ENCODE measurements at regions not wholly inside any gene's neighbourhood (a gene's known extent, or its start where the extent isn't known, plus 50 kb on each side); places are given as distances from the start of the nearest gene placed in this dataset.
"Not testable (repeated sequence)": the region's sequence is repeated elsewhere in the genome, so short reads cannot be mapped to it uniquely, and the experiment has no call there.

DNA sequence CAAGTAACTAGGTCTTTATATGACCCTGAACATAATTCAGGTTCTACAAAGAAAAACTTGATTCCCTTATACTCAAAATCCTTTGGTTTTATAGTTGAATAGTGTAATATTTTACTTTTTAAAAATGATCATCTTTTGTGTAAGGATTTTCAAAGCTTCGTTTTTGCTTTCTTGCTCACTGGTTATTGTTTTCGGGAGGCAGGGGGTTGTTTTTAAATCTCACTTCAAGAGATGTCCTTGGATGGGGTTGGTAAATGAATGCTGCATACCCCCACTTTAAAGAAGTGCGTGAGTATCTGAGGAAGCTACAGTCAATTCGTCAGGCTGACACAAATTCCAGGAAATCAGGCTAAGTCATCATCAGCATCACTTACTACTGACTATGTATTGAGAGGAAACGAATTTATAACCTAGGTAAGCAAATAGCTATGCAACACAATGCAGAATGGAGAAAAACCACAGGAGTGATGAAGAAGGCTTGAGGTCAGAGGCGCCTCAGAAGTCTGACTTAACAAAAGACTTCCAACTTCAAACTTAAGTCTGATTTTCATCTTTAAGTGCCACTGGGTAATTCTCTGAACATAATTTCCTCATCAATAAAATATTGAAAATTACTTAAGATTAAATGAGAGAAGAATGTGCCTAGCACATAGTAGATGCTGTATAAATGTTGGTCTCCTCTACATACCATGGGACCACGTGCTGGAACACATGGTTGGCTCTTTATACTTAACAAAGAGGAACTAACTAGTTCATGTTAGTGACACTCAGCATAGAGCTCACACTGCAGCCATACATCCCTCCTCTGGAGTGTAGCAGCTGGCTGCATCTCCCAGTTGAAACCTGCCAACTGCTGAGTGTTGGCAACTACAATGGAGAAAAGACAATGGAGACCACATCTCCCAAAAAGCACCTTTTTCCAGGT lies 106.0 kb upstream of the KIF2A start:
- TF ChIP-seq, protein P1, sequence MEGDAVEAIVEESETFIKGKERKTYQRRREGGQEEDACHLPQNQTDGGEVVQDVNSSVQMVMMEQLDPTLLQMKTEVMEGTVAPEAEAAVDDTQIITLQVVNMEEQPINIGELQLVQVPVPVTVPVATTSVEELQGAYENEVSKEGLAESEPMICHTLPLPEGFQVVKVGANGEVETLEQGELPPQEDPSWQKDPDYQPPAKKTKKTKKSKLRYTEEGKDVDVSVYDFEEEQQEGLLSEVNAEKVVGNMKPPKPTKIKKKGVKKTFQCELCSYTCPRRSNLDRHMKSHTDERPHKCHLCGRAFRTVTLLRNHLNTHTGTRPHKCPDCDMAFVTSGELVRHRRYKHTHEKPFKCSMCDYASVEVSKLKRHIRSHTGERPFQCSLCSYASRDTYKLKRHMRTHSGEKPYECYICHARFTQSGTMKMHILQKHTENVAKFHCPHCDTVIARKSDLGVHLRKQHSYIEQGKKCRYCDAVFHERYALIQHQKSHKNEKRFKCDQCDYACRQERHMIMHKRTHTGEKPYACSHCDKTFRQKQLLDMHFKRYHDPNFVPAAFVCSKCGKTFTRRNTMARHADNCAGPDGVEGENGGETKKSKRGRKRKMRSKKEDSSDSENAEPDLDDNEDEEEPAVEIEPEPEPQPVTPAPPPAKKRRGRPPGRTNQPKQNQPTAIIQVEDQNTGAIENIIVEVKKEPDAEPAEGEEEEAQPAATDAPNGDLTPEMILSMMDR (IDR thresholded peaks at IDR 0.05; ENCODE audit: extremely low read depth, insufficient read depth, missing control alignments): no peak
- in situ Hi-C loops (cut with MboI; ENCODE audit: low pct_unique_long_range_greater_than_20kb, low sequenced_read_pairs, unreplicated experiment): no loop called here
- DNase-seq (ENCODE audit: low spot score): no peak

DNA sequence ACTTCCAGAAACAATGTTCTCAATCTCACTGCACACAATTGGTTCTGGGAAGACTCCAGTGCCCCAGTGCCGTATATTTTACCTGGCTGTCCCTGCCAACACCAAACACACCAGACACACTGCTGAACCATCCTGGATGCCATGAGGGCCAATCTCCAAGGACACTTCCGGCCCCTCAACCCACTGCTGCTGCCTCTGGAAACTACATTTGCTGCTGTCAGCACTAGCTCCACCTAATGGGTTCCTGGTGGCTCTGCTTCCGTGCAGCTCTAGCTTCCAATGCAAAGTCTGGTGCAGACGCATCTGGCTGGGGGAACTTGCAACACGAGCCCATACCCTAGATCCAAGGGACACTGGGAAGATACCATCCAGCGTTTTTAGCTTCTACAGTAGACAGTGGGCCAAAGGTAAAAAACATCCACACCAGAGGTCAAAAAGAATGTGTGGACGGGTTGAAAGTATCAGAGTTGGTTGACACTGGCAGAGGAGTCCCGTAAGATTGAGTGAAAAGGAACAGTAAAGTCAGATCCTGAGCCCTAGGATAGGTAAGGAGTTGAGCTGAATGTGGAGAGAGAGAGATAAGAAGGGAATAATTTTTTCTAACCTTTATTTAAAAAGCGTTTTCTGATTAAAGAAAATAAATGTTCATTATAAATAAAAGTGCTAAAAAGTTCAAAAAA lies 99.7 kb upstream of the KIF2A start:
- DNase-seq (ENCODE audit: low spot score): no peak
- TF ChIP-seq, protein P1 (IDR thresholded peaks at IDR 0.05; ENCODE audit: extremely low read depth, insufficient read depth, missing control alignments): no peak
- in situ Hi-C loops (cut with MboI; ENCODE audit: low pct_unique_long_range_greater_than_20kb, low sequenced_read_pairs, unreplicated experiment): no loop called here

DNA sequence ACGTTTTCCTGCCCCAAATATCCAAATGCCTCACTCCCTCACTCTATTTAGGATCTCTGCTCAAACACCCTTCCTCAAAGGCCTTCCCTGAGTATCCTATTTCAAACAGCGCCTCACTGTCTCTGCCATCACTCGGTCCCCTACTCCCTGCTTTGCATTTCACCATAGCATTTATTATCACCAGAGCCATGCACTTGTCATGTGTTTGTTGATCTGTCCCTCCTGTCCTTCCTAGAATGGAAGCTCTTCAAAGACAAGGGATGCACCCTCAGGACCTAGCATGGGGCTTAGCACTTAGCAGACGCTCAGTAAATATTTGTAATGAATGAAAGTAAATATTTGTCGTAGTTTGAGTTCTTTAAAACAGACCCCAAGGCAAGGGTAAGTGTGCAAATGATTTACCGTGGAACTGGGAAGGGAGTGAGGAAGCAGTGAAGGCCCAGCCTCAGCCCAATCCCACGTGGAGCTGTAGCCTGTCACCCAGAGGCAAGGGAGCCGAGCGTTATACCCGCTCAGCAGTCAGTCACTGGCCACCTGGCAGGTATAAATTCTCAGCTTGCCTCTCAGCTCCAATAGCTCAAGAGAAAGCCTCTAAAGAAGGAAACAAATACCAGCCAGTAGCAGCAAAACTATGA lies 97.7 kb upstream of the KIF2A start:
- TF ChIP-seq, protein P1 (IDR thresholded peaks at IDR 0.05; ENCODE audit: extremely low read depth, insufficient read depth, missing control alignments): no peak
- in situ Hi-C loops (cut with MboI; ENCODE audit: low pct_unique_long_range_greater_than_20kb, low sequenced_read_pairs, unreplicated experiment): no loop called here
- no peak for DNase-seq (ENCODE audit: low spot score)

DNA sequence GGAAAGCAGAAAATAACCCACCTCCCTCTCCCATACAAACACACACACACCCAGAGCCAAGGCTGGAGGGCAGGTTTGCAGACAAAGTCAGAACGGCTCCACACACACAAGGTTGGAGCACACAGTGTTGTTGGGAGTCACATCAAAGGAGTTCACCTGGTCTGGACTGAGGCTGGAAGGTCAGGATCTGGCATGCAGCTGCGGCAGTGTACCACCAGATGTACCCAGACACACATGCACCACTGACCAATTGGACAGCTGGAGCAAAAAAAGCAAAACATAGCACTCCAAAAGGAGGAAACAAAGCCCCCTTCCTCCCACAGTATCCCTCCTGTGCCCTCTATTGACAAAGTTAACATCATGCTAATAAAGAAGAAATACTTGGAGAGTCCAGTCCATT lies 94.6 kb upstream of the KIF2A start:
- TF ChIP-seq, protein P1 (IDR thresholded peaks at IDR 0.05; ENCODE audit: extremely low read depth, insufficient read depth, missing control alignments): no peak
- in situ Hi-C loops (cut with MboI; ENCODE audit: low pct_unique_long_range_greater_than_20kb, low sequenced_read_pairs, unreplicated experiment): loop anchor here (10.0 kb wide), 1 partner anchor 143 kb away; no protein-coding TSS in a partner anchor

DNA sequence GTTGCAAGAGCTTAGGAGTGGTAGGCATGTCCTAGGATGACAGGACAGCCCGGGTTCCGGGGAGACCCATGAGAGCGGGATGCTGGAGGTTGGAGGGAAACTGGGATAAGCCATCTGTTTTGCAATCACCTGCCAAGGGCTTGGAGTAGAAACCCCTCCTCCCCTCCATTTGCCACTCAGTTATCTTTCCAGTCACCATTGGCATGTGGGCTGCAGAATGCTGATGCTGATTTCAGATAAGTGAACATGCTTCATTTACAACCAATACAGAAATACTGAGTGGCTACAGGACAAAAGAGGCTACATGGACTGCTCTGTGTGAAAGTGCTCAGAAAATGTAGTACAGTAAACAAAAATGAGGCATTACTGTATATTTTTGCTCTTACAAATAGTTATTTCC lies 93.4 kb upstream of the KIF2A start:
- in situ Hi-C loops (cut with MboI; ENCODE audit: low pct_unique_long_range_greater_than_20kb, low sequenced_read_pairs, unreplicated experiment): loop anchor here (10.0 kb wide), 1 partner anchor 142 kb away; no protein-coding TSS in a partner anchor
- no peak for DNase-seq (ENCODE audit: low spot score)
- TF ChIP-seq, protein P1 (IDR thresholded peaks at IDR 0.05; ENCODE audit: extremely low read depth, insufficient read depth, missing control alignments): no peak

More for the DNA sequence above, 94.6 kb upstream of the KIF2A start:
- no peak for DNase-seq (ENCODE audit: low spot score)

DNA sequence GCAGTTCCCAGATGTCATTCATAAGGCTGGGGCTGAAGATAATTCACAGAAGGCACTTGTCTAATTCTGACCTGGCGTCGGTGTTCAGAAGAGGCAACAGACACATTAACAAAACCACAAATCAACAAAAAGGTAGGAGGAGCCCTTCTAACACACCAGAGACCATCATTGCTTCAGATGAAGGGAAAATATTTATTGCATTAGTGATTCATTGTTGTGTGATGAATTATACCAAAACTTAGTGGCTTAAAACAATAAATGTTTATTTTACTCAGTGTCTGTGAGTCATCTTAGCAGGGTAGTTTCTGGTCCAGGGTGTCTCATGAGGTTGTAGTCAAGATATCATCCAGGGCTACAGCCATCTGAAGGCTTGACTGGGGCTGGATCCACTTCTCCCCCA lies 91.3 kb upstream of the KIF2A start:
- in situ Hi-C loops (cut with MboI; ENCODE audit: low pct_unique_long_range_greater_than_20kb, low sequenced_read_pairs, unreplicated experiment): loop anchor here (10.0 kb wide), 1 partner anchor 140 kb away; no protein-coding TSS in a partner anchor
- no peak for DNase-seq (ENCODE audit: low spot score)
- TF ChIP-seq, protein P1 (IDR thresholded peaks at IDR 0.05; ENCODE audit: extremely low read depth, insufficient read depth, missing control alignments): no peak

DNA sequence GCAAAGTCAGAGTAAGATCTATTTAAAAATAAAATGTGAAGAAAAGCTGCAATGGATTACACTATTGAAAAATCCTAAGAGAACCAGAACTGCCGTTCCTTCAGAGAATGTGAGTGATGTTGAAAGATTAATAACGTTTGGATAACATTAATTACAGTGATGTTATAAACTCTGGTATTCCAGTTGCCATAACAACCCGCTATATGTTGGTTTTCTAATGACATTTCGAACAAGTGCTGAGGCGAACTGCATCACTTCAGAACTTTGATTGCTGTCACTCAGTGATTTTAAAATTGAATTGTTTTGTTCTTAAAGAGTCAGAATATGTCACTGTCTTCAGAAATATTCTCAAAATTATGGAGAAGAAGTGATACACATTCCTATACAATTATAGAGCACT lies 89.4 kb upstream of the KIF2A start:
- DNase-seq (ENCODE audit: low spot score): not testable (repeated sequence)
- in situ Hi-C loops (cut with MboI; ENCODE audit: low pct_unique_long_range_greater_than_20kb, low sequenced_read_pairs, unreplicated experiment): loop anchor here (10.0 kb wide), 1 partner anchor 138 kb away; no protein-coding TSS in a partner anchor

DNA sequence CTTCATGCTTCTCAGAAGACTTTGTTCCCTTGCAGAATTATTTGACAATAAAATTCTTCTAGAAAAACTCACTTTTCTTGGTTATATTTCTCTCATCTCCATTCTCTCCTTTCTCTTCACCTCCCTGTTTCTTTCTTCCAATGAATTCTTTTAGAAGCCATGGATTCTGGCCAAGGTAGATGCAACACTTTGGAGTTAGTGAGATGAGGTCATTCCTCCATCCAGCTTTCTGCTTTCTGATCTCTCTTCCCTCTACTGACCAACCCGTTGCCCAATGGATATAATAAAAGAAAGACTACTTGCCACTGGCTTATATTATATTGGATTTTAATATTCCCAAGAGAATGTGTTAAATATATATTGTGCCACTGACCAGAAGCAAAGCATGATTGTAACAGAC lies 88.9 kb upstream of the KIF2A start:
- in situ Hi-C loops (cut with MboI; ENCODE audit: low pct_unique_long_range_greater_than_20kb, low sequenced_read_pairs, unreplicated experiment): loop anchor here (10.0 kb wide), 1 partner anchor 138 kb away; no protein-coding TSS in a partner anchor
- DNase-seq (ENCODE audit: low spot score): not testable (repeated sequence)

DNA sequence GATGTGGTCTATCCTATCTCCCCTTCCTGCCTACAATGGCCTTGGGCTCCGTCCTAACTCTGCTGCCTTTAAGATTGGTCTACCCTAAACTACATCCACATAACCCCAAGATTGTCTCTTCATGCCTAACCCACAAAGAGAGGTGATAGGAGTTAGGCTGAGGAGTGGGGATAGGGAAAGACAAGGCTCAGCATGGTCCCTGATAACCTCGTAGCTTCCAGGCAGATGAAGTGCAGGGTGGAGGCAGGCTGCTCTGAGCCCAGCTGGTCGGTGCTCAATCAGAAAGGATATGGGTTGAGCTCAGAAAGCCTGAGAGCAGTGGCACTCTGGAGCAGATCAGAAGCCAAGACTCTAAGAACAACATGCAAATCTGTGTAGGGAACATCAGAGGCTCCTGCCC lies 87.1 kb upstream of the KIF2A start:
- in situ Hi-C loops (cut with MboI; ENCODE audit: low pct_unique_long_range_greater_than_20kb, low sequenced_read_pairs, unreplicated experiment): loop anchor here (10.0 kb wide), 1 partner anchor 136 kb away; no protein-coding TSS in a partner anchor
- DNase-seq (ENCODE audit: low spot score): not testable (repeated sequence)

All from GM13977 (cell line).